GM10266 (cell line): ENCODE measurements at regions not wholly inside any gene's neighbourhood (a gene's known extent, or its start where the extent isn't known, plus 50 kb on each side); places are given as distances from the start of the nearest gene placed in this dataset.

Experiments used
- DNase-seq: peaks from one replicate; pipeline ENCODE4 v3.0.0; 2012; ENCODE audit errors: extremely low spot score
- CTCF ChIP-seq: IDR thresholded peaks from 2 replicates; pipeline ENCODE4 v1.5.1; 2012; ENCODE audit warnings: mild to moderate bottlenecking, low read depth; ENCODE audit not compliant: control insufficient read depth, insufficient read depth; ENCODE audit errors: missing control alignments

GRCh38 chr10:44264244-44264643 is 120.7 kb downstream of the CXCL12 start:
- peak; percentile 15 for DNase-seq
- TF ChIP-seq CTCF: no peak

- TF ChIP-seq CTCF: no peak
- DNase-seq: no peak
Observed at GRCh38 chr10:44263771-44264170, 121.1 kb downstream of the CXCL12 start.

GRCh38 chr10:44262551-44263251 is 122.2 kb downstream of the CXCL12 start:
- no peak for TF ChIP-seq CTCF

GRCh38 chr10:44261710-44262455 is 123.0 kb downstream of the CXCL12 start:
- no peak for TF ChIP-seq CTCF
- DNase-seq: peak; percentile 34

More at GRCh38 chr10:44262551-44263251, 122.2 kb downstream of the CXCL12 start:
- no peak for DNase-seq

- no peak for TF ChIP-seq CTCF
- DNase-seq: no peak
Observed at GRCh38 chr10:44261296-44261695, 123.6 kb downstream of the CXCL12 start.

GRCh38 chr10:44260286-44260928 is 124.5 kb downstream of the CXCL12 start:
- no peak for TF ChIP-seq CTCF

GRCh38 chr10:44259090-44259874 is 125.6 kb downstream of the CXCL12 start:
- TF ChIP-seq CTCF: no peak
- DNase-seq: no peak

More at GRCh38 chr10:44260286-44260928, 124.5 kb downstream of the CXCL12 start:
- peak; percentile 22 for DNase-seq
